Stomach (tissue), 8 donors: ENCODE measurements at regions not wholly inside any gene's neighbourhood (a gene's known extent, or its start where the extent isn't known, plus 50 kb on each side); places are given as distances from the start of the nearest gene placed in this dataset.
A peak's percentile ranks its signal among the peaks of the same experiment; 100 is the strongest.

Experiments used
- DNase-seq, 2 donors: peaks; one replicate each; pipeline versions ENCODE4 v3.0.0 to v3.0.0-alpha.2; 2013 to 2019
- H3K27ac ChIP-seq, 5 donors: fragments of 200-600 bp in 4 of 5; sonication (generic) in 4 of 5; one replicate each; pipeline ENCODE4 v1.5.1; 2013 to 2019; ENCODE audit warnings: mild to moderate bottlenecking in 1 of 5, moderate library complexity in 1 of 5
- H3K27me3 ChIP-seq, 3 donors: fragments of 200-600 bp; sonication (generic); one replicate each; pipeline ENCODE4 v1.5.1; 2017 to 2019; ENCODE audit warnings: mixed run types in 1 of 3
- H3K36me3 ChIP-seq, 4 donors: fragments of 200-600 bp; sonication (generic); 1 replicate in 3 of 4; 2 replicates in 1 of 4; pipeline ENCODE4 v1.5.1; 2016 to 2019
- H3K4me1 ChIP-seq, 4 donors: fragments of 200-600 bp; sonication (generic); one replicate each; pipeline ENCODE4 v1.5.1; 2016 to 2019
- H3K4me3 ChIP-seq, 4 donors: fragments of 200-600 bp; sonication (generic) in 3 of 4; one replicate each; pipeline ENCODE4 v1.5.1; 2016 to 2019; ENCODE audit warnings: mild to moderate bottlenecking in 1 of 4
- H3K9me3 ChIP-seq, 4 donors: fragments of 200-600 bp; sonication (generic); one replicate each; pipeline ENCODE4 v1.5.1; 2016 to 2019
- EP300 ChIP-seq: sonication (generic); formaldehyde crosslinking; IDR thresholded peaks from one replicate; pipeline ENCODE4 v1.6.1; 2017; ENCODE audit warnings: antibody characterized with exemption
- POLR2A ChIP-seq, 4 donors: fragments of 450-650 bp; IDR thresholded peaks; one replicate each; pipeline ENCODE4 v1.6.1; 2016; ENCODE audit warnings: antibody characterized with exemption in 4 of 4, control low read depth in 2 of 4, mild to moderate bottlenecking in 1 of 4, moderate library complexity in 1 of 4
- POLR2AphosphoS5 ChIP-seq, 3 donors: sonication (generic); formaldehyde crosslinking; IDR thresholded peaks; one replicate each; pipeline ENCODE4 v1.6.1; 2016; ENCODE audit warnings: antibody characterized with exemption in 3 of 3
- WGBS, 5 donors: extraction: QIAGEN DNeasy Blood & Tissue Kit in 3 of 5; methylation state at CpG; one replicate each; pipeline versions ENCODE4 v1.1.5 to v1.1.7; 2013 to 2018; 5-methylcytosine and 5-hydroxymethylcytosine counted together
- intact Hi-C: fragments of 100-400 bp; cut with DNase I; formaldehyde crosslinking; loops from one replicate; pipeline ENCODE4 v1.15.1; 2023; ENCODE audit warnings: low total_unique reads
- TF ChIP-seq, protein P1 (sequence below), 7 experiments: fragments of 450-650 bp in 4 of 7; fragments of 200-600 bp in 3 of 7; sonication (generic) in 3 of 7; IDR thresholded peaks; one replicate each; pipeline ENCODE4 v1.5.1; 2016 to 2019; ENCODE audit warnings: antibody characterized with exemption in 7 of 7, control low read depth in 2 of 7, mild to moderate bottlenecking in 1 of 7
- donor health status: healthy with polysubstance abuse.
- donor health status: Bipolar disorder and iron deficiency.
- donor health status: healthy.

- H3K27ac ChIP-seq, result no peak overlapping the region
- no peaks in the 10 kb centered on the region for H3K4me1 ChIP-seq
- no peaks in the 10 kb centered on the region for H3K36me3 ChIP-seq
- H3K4me3 ChIP-seq, result no peak overlapping the region
- H3K9me3 ChIP-seq, result peaks cover 0 to 9% (median 0%) of the 10 kb centered on the region in 4 donors
- intact Hi-C loops, result no loop called here
- DNase-seq, result no peak
- no peaks in the 10 kb centered on the region for H3K27me3 ChIP-seq
- WGBS, 5 donors, result 59 to 72% (median 66%) methylated on average over 4 of the region's 4 CpGs
- TF ChIP-seq POLR2AphosphoS5 (IDR thresholded peaks at IDR 0.05) (no peak), POLR2A (IDR thresholded peaks at IDR 0.05) (no peak), EP300 (no peak)
- TF ChIP-seq, protein P1, sequence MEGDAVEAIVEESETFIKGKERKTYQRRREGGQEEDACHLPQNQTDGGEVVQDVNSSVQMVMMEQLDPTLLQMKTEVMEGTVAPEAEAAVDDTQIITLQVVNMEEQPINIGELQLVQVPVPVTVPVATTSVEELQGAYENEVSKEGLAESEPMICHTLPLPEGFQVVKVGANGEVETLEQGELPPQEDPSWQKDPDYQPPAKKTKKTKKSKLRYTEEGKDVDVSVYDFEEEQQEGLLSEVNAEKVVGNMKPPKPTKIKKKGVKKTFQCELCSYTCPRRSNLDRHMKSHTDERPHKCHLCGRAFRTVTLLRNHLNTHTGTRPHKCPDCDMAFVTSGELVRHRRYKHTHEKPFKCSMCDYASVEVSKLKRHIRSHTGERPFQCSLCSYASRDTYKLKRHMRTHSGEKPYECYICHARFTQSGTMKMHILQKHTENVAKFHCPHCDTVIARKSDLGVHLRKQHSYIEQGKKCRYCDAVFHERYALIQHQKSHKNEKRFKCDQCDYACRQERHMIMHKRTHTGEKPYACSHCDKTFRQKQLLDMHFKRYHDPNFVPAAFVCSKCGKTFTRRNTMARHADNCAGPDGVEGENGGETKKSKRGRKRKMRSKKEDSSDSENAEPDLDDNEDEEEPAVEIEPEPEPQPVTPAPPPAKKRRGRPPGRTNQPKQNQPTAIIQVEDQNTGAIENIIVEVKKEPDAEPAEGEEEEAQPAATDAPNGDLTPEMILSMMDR (IDR thresholded peaks at IDR 0.05), result no peak
Measured at GRCh38 chrX:137646472-137646871, 80.5 kb downstream of the ZIC3 start.

GRCh38 chrX:137651647-137652046, 85.7 kb downstream of the ZIC3 start:
- no peaks in the 10 kb centered on the region for H3K36me3 ChIP-seq
- TF ChIP-seq, protein P1 (IDR thresholded peaks at IDR 0.05), result no peak
- no peak for TF ChIP-seq POLR2A (IDR thresholded peaks at IDR 0.05)
- TF ChIP-seq POLR2AphosphoS5 (IDR thresholded peaks at IDR 0.05), result no peak
- TF ChIP-seq EP300, result no peak
- H3K4me1 ChIP-seq, result no peaks in the 10 kb centered on the region
- DNase-seq, result no peak
- H3K27ac ChIP-seq, result no peak overlapping the region
- H3K4me3 ChIP-seq, result no peak overlapping the region
- no peaks in the 10 kb centered on the region for H3K9me3 ChIP-seq
- H3K27me3 ChIP-seq, result no peaks in the 10 kb centered on the region
- intact Hi-C loops, result no loop called here
- 41 to 76% (median 62%) methylated on average over 2 of the region's 2 CpGs for WGBS, 5 donors

DNA sequence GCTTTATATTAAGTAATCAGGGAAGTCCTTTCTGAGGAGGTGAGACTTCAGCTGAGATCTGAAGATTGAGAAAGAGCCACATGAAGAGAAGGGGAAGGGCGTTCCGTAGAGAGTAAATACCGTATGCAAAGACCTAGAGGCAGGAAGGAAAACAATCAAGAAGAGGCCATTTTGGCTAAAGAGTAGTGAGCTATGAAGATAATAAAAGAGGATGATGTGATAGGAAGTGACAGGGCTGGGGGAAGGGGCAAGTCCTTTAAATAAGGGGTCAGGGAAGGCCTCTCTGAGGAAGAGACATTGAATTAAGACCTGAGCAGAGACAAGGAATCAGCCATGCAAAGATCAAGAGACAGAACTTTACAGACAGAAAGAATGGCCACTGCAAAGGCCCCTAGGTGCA, 86.2 kb downstream of the ZIC3 start:
- TF ChIP-seq POLR2AphosphoS5 (IDR thresholded peaks at IDR 0.05) (no peak), POLR2A (IDR thresholded peaks at IDR 0.05) (no peak), EP300 (no peak)
- TF ChIP-seq, protein P1 (IDR thresholded peaks at IDR 0.05), result no peak
- WGBS, 5 donors, result 57 to 80% (median 66%) methylated on average over 3 of the region's 3 CpGs
- DNase-seq, result no peak
- no peak overlapping the region for H3K4me3 ChIP-seq
- intact Hi-C loops, result no loop called here
- no peaks in the 10 kb centered on the region for H3K27me3 ChIP-seq
- no peak overlapping the region for H3K27ac ChIP-seq
- no peaks in the 10 kb centered on the region for H3K9me3 ChIP-seq
- no peaks in the 10 kb centered on the region for H3K36me3 ChIP-seq
- no peaks in the 10 kb centered on the region for H3K4me1 ChIP-seq

DNA sequence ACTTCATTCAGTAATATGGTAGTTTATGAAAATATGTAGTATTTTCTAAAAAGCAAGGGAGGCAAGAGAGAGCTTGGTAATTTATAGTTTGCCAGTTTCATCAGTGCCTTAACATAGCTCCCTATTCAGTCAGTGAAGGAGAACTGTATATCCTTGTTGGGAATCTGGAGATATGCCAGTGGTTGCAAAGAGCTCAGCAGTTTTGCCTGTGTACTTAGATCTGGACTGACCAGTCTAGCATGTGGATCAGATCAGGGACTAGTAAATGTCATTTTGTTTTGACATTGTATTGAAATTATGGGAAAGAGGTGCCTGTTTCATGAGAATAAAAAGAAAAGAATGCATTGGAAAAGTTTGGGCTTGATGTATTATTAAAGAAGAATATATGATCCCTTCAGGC, 88.6 kb downstream of the ZIC3 start:
- Histone ChIP-seq H3K9me3 (no peaks in the 10 kb centered on the region), H3K27ac (no peak overlapping the region), H3K4me3 (no peak overlapping the region), H3K27me3 (no peaks in the 10 kb centered on the region), H3K4me1 (no peaks in the 10 kb centered on the region), H3K36me3 (no peaks in the 10 kb centered on the region)
- intact Hi-C loops, result no loop called here
- peak in 1 of 2 donors; percentile 0 for DNase-seq
- TF ChIP-seq POLR2A (IDR thresholded peaks at IDR 0.05), result no peak
- TF ChIP-seq, protein P1 (IDR thresholded peaks at IDR 0.05), result no peak
- no peak for TF ChIP-seq POLR2AphosphoS5 (IDR thresholded peaks at IDR 0.05)
- no peak for TF ChIP-seq EP300
